MM.1S (cell line): ENCODE measurements at regions not wholly inside any gene's neighbourhood (a gene's known extent, or its start where the extent isn't known, plus 50 kb on each side); places are given as distances from the start of the nearest gene placed in this dataset.

Source experiments
- CTCF ChIP-seq: fragments of 300-600 bp; sonication (generic); IDR thresholded peaks from 2 replicates; pipeline ENCODE4 v1.5.1; 2016; ENCODE audit warnings: antibody characterized with exemption, low read length, mixed read lengths
- EZH2 ChIP-seq: fragments of 300-600 bp; sonication (generic); optimal IDR thresholded peaks from 2 replicates; pipeline ENCODE3; 2017; ENCODE audit warnings: low read depth, mild to moderate bottlenecking, antibody characterized with exemption, low read length, mixed read lengths
- EZH2phosphoT487 ChIP-seq: fragments of 300-600 bp; sonication (generic); IDR thresholded peaks from 2 replicates; pipeline ENCODE4 v1.6.1; 2018; ENCODE audit warnings: antibody characterized with exemption, low read length

- TF ChIP-seq CTCF, result no peak
- TF ChIP-seq EZH2, result no peak
- TF ChIP-seq EZH2phosphoT487, result no peak
Observed at GRCh38 chr3:191521055-191521454, 60.1 kb downstream of the PYDC2 start.
